ENCODE measurements at regions not wholly inside any gene's neighbourhood (a gene's known extent, or its start where the extent isn't known, plus 50 kb on each side); places are given as distances from the start of the nearest gene placed in this dataset.
A peak's percentile ranks its signal among the peaks of the same experiment; 100 is the strongest.

DNA sequence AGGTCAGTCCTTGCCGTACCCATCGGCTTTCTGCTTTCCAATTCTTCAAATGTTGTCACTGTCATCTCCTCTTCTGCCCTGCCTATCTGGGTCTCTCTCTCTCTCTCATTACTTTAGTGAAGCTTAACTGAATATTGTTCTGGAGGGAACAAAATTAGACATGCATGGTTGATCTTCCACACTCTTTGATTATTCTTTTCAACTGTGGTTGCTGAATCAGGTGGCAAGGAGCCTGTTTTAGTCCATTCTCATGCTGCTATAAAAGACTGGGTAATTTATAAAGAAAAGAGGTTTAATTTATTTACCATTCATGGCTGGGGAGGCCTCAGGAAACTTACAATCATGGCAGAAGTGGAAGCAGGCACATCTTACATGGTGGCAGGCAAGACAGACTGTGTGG, 157.9 kb downstream of the ARL4C start:
- DNase-seq (ENCODE audit: low spot score): no peak

DNA sequence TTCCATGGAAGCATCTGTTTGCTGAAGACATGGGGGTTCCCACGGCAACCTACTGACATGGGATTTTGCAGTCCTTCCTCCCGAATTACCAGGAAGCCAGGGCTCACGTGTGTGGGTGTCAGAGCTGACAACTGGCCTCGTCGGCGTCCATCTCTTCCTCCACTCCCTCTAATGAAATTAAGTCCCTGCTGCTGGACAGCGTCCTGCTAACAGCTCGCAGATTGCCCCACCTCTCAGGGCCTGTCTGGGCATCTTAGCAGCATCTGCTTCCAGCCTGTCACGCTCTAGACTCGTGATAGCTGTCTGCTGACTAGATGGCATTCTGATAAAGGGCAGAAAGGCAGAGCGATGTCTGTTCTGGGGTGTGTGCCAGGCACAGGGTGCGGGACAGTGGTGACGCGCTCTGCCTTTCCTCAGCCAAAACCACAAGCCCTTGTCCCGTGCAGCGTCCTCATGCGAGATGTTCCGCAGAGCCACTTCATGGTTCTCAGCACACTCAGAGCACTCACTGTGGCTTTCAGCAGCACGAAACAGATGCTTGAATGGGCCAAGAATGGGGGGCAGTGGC, 161.1 kb downstream of the ARL4C start:
- peak; percentile 25 for DNase-seq (ENCODE audit: low spot score)

DNA sequence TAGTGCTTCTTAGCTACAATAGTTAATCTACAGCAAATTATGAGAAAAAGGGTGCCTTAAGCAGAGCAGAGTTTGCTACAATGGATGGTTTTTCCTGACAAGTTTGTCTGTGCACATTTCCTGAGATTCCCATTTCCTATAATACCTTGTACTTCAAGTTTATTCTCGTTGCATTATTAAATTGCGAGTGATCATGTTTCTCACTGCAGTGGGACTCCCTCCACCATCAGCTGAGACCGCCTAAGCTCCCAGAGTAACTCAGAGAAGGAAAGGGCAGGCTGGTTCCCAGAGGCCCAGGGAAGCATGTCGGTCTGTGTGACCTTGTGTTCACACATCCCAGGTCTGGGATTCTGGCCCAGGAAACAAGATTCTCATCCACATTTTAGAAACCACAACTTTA, 162.1 kb downstream of the ARL4C start:
- DNase-seq (ENCODE audit: low spot score): no peak

DNA sequence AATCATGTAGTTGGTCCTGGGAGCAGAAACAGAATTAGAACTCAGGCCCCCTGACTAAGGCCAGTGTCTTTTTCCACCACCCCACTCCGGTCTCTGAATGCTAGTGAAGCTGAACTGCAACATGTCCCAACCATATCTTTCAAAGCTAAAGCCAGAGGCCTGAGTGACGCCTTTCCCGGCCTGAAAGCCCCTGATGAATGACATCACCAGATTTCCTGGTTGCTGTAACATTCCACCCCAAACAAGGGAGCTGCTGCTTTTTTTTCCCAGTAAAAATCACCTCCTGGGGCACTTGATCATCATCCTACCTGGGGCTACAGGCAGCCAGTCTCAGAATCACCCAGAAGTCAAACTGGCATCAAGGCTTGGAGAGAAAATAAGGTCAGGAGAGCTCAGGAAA, 162.7 kb downstream of the ARL4C start:
- DNase-seq (ENCODE audit: low spot score): peak; percentile 60

DNA sequence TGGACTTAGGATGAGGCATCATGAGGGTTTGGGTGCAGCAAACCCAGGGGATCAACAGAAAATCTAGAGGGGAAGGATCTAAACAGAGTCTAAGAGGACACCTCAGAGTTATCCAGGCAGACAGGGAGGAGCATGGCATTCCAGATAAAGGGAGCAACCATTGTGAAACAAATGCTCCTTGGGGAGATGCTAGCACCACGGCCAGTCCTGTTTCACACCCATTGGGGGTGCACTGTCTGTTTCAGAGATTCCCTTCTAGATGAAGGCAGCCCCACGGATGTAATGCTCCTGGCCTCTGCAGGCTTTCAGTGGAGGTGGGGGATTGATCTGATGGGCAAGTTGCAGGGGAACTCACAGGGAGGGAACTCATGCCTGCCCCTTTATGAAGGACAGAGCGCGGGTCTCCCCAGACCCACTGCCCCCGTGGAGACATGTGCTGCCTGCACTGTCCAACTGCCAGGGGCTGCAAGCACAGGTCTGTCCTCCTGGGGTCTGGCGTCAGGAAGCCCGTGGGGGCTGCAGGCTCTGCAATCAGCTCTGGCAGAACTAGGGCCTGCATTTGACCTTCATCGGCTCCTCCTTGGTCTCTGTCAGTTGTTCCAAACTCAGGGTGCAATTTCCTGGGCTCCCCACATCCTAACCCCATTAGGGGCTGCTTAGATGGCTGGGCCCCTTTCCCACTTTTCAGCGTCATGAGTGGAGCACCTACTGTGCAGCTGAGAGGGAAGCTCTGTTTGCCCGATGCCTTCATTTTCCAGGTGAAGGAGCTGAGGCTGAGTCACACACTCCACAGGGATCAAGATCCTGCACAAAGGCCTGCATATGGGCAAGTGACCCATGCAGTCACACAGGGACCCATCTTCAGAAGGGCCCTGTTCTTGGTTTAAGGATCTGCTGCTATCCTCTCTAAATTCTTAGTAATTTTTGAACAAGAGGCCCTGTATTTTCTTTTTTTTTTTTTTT, 163.4 kb downstream of the ARL4C start:
- peak; percentile 24 for DNase-seq (ENCODE audit: low spot score)

DNA sequence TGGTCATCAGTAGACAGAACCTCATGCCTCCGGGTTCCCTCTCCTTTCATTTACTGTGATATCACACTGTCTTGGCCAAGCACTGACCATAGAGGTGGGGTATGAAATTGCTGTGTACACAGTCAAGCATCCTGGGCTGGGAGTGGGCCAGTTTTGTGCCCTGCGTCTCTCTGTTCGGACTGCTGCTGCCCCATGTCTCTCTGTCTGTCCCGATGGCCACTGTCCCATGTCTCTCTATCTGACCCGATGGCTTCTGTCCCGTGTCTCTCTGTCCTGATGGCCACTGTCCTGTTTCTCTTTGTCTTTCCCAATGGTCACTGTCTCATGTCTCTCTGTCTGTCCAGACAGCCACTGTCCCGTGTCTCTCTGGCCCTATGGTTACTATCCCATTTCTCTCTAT, 164.9 kb downstream of the ARL4C start:
- no peak for DNase-seq (ENCODE audit: low spot score)

DNA sequence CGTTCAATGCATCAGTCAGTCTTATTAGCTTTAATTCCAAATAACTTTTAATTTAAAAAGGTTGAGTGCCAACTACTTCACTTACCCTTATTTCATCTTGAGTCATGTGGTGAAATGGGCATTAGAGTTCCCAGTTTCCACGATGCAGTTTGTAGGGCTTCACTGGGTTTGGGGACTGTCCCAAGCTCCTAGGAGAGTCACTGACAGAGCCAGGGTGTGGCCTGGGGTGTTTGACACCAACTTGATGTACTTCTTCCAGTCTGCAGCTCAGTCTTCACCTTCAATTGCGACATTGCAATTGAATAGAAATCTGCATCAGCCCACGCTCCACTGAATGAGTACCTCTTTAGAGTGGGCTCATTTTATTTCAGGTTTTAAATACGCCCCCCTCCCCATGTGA, 165.3 kb downstream of the ARL4C start:
- DNase-seq (ENCODE audit: low spot score): no peak

DNA sequence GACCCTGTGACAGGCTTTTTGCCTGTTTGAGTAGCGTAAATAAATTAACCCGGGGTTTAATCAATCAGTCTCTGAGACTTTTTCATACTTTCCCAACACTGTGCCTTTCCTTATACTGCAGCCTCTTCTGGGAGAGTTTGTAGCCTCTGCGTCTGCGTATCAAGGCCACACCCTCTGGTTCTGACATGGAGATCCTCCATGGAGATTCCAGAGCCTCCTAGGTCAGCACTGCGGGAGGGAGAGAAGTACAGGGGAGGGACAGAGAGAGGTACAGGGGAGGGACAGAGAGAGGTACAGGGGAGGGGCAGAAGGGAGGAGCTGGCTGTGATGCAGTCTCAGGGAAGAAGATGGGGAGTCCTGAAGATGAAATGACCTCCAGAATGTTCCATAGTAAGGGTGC, 166.0 kb downstream of the ARL4C start:
- DNase-seq (ENCODE audit: low spot score): peak; percentile 52

DNA sequence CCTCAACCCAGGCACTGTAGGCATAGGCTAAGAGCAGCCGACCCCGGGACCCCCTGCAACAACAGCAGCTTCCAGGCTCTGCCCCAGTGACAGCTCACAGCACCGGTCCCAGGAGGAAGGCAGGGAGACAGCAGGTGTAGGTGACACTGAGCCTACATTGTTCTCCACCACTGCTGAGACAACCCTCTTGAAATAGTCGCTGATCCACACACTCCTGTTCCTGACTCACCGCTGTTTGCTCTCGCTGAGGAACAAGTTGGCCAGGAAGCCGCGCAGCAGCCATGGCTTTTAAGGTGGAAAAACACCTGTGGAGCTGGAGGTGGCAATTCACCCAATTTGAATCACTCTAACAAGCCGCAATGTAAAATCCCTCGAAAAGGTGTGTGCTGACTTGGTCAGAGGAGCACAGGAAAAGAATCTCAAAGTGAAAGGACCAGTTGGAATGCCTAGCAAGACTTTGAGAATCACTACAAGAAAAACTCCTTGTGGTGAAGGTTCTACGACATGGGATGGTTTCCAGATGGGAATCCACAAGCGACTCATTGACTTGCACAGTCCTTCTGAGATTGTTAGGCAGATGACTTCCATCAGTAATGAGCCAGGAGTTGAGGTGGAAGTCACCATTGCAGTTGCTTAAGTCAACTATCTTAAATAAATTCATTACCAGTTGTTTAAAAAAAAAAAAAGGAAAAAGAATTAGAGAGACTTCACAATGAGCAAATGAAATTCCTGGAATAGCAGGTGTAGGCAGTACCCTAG, 167.5 kb downstream of the ARL4C start:
- DNase-seq (ENCODE audit: low spot score): no peak

DNA sequence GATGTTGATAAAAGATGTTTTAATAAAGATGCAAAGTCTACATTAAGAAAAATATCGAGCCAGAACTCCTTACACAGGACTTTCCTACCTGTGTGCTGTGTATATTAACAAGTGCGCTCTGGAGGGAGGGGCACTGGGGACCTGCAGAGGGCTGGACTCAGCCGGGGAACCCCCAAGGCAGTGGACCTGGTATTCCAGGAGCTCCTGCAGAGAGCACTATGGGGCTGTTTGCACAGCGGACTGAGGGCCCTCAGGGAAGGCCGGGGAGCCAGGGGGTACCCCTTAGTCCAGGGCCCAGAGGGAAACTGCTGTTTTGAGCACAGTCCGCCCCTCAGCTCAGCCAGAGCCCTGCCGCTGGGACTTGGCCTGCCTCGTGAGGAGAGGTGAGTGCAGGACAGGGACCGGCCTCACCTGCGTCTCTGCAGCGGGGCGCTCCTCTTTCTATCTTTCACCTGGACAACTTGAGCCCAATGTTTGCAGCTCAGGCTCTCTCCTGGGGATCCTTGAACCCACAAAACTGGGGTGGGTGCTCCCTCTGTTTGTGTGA, 168.4 kb downstream of the ARL4C start:
- DNase-seq (ENCODE audit: low spot score): no peak

DNA sequence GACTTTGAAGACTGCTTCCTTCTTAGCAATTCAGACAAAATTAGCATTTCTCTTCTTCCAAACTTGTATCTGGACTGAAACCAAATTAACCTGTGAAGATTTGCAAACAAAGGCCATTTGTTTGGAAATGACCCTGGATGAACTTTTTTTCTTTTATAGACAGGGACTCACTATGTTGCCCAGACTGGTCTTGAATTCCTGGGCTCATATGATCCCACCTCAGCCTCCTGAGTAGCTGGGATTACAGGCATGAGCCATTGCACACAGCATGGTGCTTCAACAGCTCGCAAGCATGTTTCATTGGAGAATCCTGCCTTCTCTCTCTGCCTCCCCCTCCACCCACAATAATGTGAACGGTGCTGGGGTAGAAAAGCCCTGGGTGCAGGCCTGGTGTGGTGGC, 170.2 kb downstream of the ARL4C start:
- no peak for DNase-seq (ENCODE audit: low spot score)

DNA sequence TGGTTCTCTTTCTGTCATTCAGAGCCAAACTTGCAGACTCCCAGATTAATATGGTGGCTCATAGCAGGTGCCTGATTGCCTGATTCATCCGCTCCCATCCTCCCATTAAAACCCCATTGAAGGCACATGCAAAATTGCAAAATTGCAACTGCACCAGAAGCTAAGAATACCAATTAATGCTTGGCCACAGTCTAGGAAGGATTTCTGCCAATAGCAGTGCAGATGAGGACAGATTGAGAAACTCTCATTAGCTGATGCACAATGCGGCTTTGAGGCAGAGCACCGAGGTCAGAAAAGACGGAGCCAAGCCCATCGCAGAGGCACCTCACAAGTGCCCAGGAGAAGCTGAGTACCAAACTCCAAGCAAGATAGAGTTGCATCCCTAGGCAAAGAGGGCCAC, 172.8 kb downstream of the ARL4C start:
- DNase-seq (ENCODE audit: low spot score): no peak

DNA sequence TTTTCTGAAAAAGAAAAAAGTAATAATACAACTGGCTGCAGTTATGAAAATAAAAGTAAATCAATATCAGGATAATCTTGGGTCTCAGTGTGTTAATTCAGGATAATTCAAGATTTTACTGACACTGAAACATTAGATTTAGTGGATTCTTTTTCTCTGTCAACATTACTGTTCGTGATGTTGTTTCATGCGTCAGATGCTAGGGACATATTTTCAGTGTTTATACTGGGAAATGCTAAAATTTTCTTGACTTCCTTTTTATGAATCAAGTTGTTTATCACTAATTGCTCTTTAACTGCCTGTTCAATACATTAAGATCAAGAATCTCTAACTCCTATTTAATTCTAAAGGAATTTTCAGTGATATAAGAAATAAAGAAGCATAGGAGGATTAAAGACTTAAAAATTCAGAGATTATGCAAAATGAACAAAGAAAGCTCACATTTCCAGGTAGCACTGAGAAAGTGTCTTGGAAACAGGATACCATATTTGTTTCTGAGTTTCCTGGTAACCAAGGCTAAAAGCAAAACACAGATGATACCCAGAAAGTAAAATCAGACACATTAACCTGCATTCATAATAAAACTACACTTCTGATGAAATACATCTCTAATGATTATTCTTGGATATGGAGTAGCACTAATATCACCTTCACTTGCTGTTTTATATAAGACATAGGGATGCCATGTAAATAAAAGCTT, 174.0 kb downstream of the ARL4C start:
- no peak for DNase-seq (ENCODE audit: low spot score)

DNA sequence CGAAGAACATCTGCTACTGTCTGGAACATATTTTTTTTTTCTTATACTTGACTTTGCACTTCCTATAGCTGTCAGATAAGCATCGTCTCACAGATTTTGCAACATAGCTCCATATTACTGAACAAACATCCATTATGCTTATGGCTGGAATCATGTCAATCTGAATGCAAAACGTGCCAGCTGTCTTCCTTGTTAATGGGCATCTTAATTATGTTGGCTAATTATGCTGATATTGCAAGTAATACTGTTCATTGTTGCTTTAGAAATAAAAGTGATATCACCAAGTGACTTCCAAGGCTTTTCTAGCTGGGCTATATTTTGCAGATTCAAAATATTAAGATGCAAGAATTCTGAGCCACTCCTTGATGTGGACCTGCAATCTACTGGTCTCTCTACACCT, 176.8 kb downstream of the ARL4C start:
- no peak for DNase-seq (ENCODE audit: low spot score)

DNA sequence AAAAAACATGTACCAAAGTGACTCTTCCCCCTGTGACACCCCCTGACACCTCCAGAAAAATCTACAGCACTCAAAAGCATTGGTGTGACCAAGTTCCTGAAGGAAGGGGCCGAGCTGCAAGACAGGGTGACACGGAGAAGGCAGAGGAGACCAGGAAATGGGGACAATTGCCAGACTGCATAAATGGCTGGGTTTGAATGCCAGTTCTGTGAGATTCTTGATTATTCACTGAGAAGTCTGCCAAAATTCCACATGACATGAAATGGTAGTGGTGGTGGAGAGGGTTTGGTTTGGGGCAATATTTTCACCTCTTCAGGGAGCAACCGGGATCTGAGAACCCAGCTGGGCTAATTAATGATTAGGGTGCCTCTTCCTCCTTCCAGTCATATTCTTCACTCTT, 178.5 kb downstream of the ARL4C start:
- no peak for DNase-seq (ENCODE audit: low spot score)

DNA sequence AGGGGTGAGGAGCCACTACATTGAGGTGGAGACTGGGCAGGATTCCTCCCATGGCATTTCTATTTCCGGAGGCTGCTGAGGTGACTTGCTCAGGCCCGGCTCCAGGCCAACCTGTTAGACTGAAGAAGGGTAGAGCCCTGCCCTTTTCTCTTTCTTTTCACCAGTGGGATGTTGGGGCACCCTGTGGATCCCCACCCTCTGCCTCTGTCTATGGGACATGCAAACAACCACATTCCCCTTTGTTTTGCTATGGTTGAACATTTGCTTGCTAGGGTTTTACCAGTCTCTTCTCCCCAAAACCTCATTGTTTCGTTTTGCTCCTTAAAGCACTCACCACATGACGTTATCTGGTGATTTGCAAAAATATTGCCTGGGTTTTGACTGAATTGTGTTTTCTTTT, 183.3 kb downstream of the ARL4C start:
- DNase-seq (ENCODE audit: low spot score): no peak

DNA sequence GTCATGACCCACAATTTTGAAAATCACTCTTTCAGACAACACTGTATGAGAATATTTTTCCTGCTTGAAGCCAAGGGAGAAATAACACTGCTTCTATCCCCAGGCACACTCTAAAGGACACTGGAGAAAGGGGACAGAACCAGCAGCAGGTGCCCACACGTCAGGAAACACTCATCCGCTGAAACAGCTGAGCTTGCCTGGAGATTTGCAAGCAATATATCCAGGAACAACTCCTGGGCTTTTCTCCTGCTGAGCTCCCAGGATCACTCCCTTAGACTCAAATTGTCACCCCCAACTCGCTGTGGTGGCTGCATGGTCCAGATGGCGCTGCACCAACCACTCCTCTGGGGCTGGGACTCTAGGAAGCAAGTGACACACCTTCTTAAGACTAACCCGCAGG, 186.7 kb downstream of the ARL4C start:
- no peak for DNase-seq (ENCODE audit: low spot score)

DNA sequence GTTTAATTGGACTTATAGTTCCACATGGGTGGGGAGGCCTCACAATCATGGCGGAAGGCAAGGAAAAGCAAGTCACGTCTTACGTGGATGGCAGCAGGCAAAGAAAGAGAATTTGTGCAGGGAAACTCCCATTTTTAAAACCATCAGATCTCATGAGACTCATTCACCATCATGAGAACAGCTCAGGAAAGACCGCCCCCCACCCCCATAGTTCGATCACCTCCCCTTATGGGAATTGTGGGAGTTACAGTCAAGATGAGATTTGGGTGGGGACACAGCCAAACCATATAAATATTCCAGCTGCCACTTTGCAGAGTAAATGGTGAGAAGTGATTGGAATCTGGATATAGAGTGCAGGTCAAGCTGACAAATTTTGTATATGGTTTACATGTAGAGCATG, 187.4 kb downstream of the ARL4C start:
- DNase-seq (ENCODE audit: low spot score): no peak

DNA sequence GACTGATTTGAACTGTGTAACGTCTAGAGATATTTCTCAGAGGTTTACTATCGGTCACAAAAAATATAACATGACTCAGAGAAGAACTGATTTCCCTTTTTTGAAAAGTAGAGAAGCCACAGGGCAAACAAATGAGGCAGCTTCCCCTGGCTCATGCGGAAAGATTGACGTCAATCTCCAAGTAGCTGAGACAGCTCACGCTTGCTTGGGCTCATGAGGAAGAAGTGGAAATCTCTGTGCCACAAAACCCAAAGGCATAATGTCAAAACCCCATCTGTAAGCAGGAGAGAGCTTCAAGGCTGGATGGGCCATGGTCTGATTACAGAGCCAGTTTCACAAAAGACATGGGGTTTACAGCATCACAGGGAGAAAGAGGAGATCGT, 188.1 kb downstream of the ARL4C start:
- no peak for DNase-seq (ENCODE audit: low spot score)

DNA sequence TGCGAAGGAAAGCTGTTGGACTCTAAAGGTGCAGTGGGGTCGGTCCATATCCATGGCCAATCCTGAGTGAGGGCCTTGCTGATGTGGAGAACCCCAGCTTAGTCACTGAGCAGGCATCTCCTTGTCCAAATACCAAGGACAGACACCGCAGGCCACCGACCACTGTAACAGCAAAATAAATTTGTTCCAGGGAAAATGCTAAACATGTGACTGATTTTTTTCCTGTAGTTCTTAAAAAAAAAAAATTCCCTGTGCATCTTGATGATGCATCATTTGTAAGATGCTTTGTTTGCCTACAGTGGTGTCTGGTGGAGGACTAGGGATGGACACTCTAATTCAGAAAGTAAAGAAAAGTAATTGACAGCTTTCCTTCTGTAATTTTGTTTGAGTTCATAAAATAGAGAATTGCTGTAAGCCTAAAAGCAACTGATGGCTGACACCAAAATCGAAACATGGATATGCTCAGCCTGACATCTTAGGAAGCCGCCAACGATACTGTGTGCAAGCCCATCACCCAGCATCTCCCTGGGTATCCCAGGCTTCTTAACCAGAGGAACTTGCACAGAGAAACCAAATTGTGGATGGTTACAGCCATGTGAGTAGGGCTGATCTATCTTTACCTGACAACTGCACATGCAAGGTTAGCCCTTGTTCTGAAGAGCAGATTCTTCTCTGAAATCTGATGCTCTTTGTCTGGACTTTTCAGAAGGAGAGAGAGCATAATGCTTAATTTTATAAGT, 188.6 kb downstream of the ARL4C start:
- no peak for DNase-seq (ENCODE audit: low spot score)

DNA sequence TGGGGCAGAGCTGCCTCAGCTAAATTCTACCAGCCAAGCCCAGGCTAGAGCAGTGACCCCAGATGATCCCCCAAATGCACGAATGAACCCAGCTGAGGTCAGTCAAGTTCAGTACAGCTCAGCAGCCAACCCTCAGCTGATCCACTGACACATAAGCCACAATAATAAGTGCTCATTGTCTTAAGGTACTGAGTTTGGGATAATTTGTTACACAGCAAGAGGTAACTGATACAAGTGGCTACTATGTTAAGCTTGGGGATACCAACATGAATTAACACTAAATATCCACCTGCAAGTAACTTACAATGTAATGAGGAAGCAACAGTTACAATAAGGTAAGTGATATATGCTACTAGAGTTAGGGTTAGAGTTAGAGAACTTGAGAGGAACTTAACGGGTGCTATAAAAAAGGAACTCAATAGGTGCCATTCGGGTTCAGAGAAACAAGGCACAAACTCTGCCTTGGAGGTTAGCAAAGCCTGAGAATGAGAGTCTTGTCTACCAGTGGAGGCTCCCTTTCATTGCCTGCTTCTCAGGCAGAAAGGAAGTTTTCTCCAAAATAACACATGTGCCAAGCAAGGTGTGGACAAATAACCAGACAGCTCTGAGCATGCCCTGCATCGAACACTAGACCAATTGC, 189.4 kb downstream of the ARL4C start:
- no peak for DNase-seq (ENCODE audit: low spot score)

All from iPS-NIHi11 (cell line).